ENCODE measurements at regions not wholly inside any gene's neighbourhood (a gene's known extent, or its start where the extent isn't known, plus 50 kb on each side); places are given as distances from the start of the nearest gene placed in this dataset.

GRCh38 chr5:133867851-133868545 is 100.4 kb downstream of the C5orf15 start:
- TF ChIP-seq CTCF (IDR thresholded peaks at IDR 0.05; ENCODE audit: poor library complexity, severe bottlenecking), result no peak
- TF ChIP-seq TAF1 (IDR thresholded peaks at IDR 0.05; ENCODE audit: low read depth), result no peak
- TF ChIP-seq RAD21 (conservative IDR thresholded peaks at IDR 0.05), result no peak
- no peak for TF ChIP-seq MXI1 (conservative IDR thresholded peaks at IDR 0.05; ENCODE audit: poor library complexity, severe bottlenecking)
- no peak for TF ChIP-seq EP300 (conservative IDR thresholded peaks at IDR 0.05; ENCODE audit: poor library complexity, severe bottlenecking)
- no peak for TF ChIP-seq POLR2AphosphoS5 (IDR thresholded peaks at IDR 0.05)
- no peak for TF ChIP-seq EZH2 (IDR thresholded peaks at IDR 0.05; ENCODE audit: borderline replicate concordance, insufficient read depth, low read length, poor library complexity, severe bottlenecking)
- TF ChIP-seq SMC3 (conservative IDR thresholded peaks at IDR 0.05; ENCODE audit: poor library complexity), result no peak

All from neural cell (in vitro differentiated cells).